ENCODE measurements at regions not wholly inside any gene's neighbourhood (a gene's known extent, or its start where the extent isn't known, plus 50 kb on each side); places are given as distances from the start of the nearest gene placed in this dataset.

DNA sequence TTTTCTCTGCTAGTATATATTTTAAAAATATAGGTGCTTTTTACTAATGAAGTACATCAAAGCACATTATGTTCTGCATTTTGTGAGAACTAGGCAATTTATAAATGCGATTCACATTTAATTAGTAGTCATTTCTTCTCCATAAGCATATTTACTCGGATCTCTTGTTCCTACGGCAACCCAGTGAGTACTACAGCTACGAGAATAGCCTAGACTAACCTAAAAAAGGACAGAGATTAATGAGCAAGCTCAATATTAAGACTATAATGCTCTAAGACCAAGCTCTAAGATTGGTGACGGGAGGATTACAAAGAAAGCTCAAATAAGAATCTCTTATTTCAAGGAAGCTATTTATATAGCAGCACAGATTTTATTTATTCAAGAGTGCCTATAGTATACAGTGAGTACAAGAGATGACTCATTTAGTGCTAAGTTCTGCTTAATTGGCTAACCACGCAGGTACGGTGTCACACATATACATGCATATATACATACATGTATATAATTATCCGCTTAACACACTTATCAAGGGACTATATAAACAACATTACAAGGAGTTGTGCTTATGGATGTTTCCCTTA lies 364.7 kb downstream of the GPD2 start:
- ATAC-seq (ENCODE audit: low read depth) (no peak), DNase-seq (no peak)
- peaks cover 5% of the 10 kb centered on the region for H3K27me3 Mint-ChIP-seq
- no peak overlapping the region for H3K4me3 Mint-ChIP-seq
- no peaks in the 10 kb centered on the region for H3K4me1 Mint-ChIP-seq
- H3K27ac Mint-ChIP-seq = no peak overlapping the region
- H3K9me3 Mint-ChIP-seq = no peaks in the 10 kb centered on the region
- POLR2A ChIA-PET = no interaction called here
- H3K36me3 Mint-ChIP-seq = no peaks in the 10 kb centered on the region

DNA sequence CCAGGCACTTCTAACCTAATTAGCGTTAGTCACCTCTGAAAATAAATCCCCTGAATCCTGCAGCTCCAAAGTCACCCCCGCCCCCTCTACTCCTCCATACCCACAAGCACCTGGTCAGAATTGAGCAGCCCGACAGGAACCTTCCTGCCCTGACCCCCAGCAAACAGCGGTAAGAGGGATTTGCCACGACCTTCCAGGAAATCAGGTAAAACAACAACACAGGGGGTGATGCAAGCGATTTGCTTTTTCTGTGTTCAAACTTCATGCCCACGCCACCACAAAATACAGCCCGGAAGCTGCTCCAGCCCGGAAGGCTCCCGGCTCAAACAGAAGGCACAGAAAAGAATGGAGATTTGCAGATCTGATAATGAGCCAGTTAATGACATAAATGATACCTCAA lies 367.1 kb downstream of the GPD2 start:
- Mint-ChIP-seq H3K27me3 (peaks cover 5% of the 10 kb centered on the region), H3K36me3 (no peaks in the 10 kb centered on the region), H3K9me3 (no peaks in the 10 kb centered on the region), H3K4me3 (no peak overlapping the region), H3K4me1 (no peaks in the 10 kb centered on the region), H3K27ac (no peak overlapping the region)
- DNase-seq (no peak), ATAC-seq (ENCODE audit: low read depth) (no peak)
- POLR2A ChIA-PET = no interaction called here

GRCh38 chr2:156803967-156804366 lies 367.8 kb downstream of the GPD2 start:
- H3K9me3 Mint-ChIP-seq = no peaks in the 10 kb centered on the region
- no peaks in the 10 kb centered on the region for H3K4me1 Mint-ChIP-seq
- POLR2A ChIA-PET = no interaction called here
- no peaks in the 10 kb centered on the region for H3K36me3 Mint-ChIP-seq
- ATAC-seq (ENCODE audit: low read depth) (no peak), DNase-seq (no peak)
- peaks cover 3% of the 10 kb centered on the region for H3K27me3 Mint-ChIP-seq
- H3K27ac Mint-ChIP-seq = no peak overlapping the region
- no peak overlapping the region for H3K4me3 Mint-ChIP-seq

GRCh38 chr2:156810094-156810493 lies 373.9 kb downstream of the GPD2 start:
- Mint-ChIP-seq H3K4me1 (no peaks in the 10 kb centered on the region), H3K27ac (no peak overlapping the region), H3K27me3 (peaks cover 1% of the 10 kb centered on the region), H3K9me3 (no peaks in the 10 kb centered on the region), H3K4me3 (no peak overlapping the region), H3K36me3 (no peaks in the 10 kb centered on the region)
- ATAC-seq (ENCODE audit: low read depth) (no peak), DNase-seq (no peak)
- POLR2A ChIA-PET = no interaction called here

DNA sequence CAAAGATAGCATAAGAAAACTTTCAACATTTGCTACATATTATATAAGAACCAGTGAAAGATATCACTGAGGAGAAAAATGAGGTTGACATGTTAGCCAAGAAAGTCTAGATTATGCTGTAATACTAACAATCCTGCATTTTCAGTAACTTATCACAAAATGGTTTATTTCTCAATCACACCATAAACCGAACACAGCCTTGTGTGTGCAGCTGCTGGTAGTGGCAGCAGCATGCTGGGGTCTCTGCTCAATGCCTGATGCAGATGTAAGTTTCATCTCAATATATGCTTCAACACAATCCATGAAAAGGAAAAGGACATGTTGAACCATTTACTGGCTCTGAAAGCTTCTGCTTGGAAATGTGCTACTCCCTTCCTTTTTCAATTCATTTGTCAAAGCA lies 376.3 kb downstream of the GPD2 start:
- POLR2A ChIA-PET = no interaction called here
- Mint-ChIP-seq H3K4me1 (no peaks in the 10 kb centered on the region), H3K4me3 (no peak overlapping the region), H3K9me3 (no peaks in the 10 kb centered on the region), H3K27me3 (peaks cover 2% of the 10 kb centered on the region), H3K36me3 (no peaks in the 10 kb centered on the region), H3K27ac (no peak overlapping the region)
- no peak for ATAC-seq (ENCODE audit: low read depth)
- DNase-seq = no peak

- Mint-ChIP-seq H3K9me3 (no peaks in the 10 kb centered on the region), H3K27me3 (peaks cover 4% of the 10 kb centered on the region), H3K4me1 (no peaks in the 10 kb centered on the region), H3K4me3 (no peak overlapping the region), H3K36me3 (no peaks in the 10 kb centered on the region), H3K27ac (no peak overlapping the region)
- POLR2A ChIA-PET = no interaction called here
- no peak for ATAC-seq (ENCODE audit: low read depth)
- DNase-seq = no peak
Observed at GRCh38 chr2:156817430-156817829, 381.3 kb downstream of the GPD2 start.

DNA sequence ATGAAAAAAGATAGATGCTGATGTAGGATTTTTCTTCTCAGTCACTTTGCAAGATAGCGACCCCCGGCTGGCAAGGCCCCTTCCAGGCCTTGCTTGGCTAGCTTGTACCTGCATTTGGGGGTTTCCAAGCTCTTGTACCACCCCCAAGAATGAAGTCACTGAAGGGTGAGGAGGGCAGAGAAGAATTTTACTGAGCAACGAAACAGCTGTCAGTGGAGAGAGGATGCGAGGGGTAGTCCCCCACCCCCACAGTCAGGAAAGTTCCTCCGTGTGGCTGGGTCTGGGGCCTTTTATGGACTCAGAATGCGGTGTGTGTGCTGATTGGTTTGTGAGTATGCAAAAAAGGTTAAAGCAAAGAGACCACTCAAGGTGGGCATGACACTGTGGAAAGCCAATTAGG lies 382.0 kb downstream of the GPD2 start:
- no peak overlapping the region for H3K27ac Mint-ChIP-seq
- no peak for DNase-seq
- ATAC-seq (ENCODE audit: low read depth) = no peak
- no peaks in the 10 kb centered on the region for H3K4me1 Mint-ChIP-seq
- H3K27me3 Mint-ChIP-seq = peaks cover 4% of the 10 kb centered on the region
- H3K36me3 Mint-ChIP-seq = no peaks in the 10 kb centered on the region
- no peaks in the 10 kb centered on the region for H3K9me3 Mint-ChIP-seq
- POLR2A ChIA-PET = no interaction called here
- H3K4me3 Mint-ChIP-seq = no peak overlapping the region

DNA sequence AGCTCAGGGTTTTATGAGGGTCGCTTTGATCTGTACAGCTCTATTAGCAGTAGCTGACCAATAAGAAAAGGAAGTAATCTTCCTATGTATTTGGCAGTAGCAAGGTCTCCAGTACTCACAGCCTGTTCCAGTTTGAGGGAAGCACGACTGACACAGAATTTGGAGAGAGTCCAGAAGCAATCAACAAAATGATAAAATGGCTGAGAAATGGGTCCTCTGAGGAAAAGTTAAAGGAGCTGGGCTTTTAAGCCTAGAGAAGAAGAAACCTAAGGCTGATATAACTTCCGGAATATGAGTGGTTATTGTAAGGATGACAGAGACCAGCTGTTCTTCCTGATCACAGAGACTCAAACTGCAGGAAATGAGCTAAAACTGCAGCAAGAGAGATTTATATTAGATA lies 382.8 kb downstream of the GPD2 start:
- Mint-ChIP-seq H3K27me3 (peaks cover 4% of the 10 kb centered on the region), H3K9me3 (no peaks in the 10 kb centered on the region), H3K4me1 (no peaks in the 10 kb centered on the region), H3K4me3 (no peak overlapping the region), H3K27ac (no peak overlapping the region), H3K36me3 (no peaks in the 10 kb centered on the region)
- DNase-seq (no peak), ATAC-seq (ENCODE audit: low read depth) (no peak)
- POLR2A ChIA-PET = no interaction called here

- POLR2A ChIA-PET = no interaction called here
- peaks cover 2% of the 10 kb centered on the region for H3K27me3 Mint-ChIP-seq
- H3K4me3 Mint-ChIP-seq = no peak overlapping the region
Observed at GRCh38 chr2:156826341-156826933, 390.3 kb downstream of the GPD2 start.

DNA sequence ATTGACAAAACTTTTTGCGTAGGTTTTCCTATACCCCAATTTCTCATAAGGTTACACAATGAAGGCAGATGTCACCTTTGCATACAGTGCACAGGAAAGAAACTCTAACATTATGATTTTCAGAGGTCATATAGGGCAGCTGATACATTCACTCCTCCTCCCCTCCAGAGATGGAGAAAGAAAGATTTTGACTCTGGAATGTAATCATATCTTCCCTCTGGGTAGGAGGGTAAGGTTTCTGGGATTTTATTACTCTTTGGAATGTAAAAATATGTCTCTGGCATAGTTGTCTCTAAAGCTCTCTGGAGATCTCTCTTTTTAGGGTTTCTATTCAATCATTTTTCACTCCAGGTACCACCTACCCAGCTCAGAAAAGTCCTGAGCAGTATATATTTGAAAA lies 398.3 kb downstream of the GPD2 start:
- Mint-ChIP-seq H3K27ac (no peak overlapping the region), H3K36me3 (no peaks in the 10 kb centered on the region), H3K4me1 (no peaks in the 10 kb centered on the region), H3K9me3 (no peaks in the 10 kb centered on the region), H3K27me3 (no peaks in the 10 kb centered on the region), H3K4me3 (no peak overlapping the region)
- POLR2A ChIA-PET = no interaction called here
- ATAC-seq (ENCODE audit: low read depth) (no peak), DNase-seq (no peak)

More at GRCh38 chr2:156826341-156826933, 390.3 kb downstream of the GPD2 start:
- Mint-ChIP-seq H3K4me1 (no peaks in the 10 kb centered on the region), H3K9me3 (no peaks in the 10 kb centered on the region), H3K27ac (no peak overlapping the region), H3K36me3 (no peaks in the 10 kb centered on the region)
- DNase-seq (no peak), ATAC-seq (ENCODE audit: low read depth) (no peak)

- Mint-ChIP-seq H3K27me3 (no peaks in the 10 kb centered on the region), H3K9me3 (no peaks in the 10 kb centered on the region), H3K36me3 (no peaks in the 10 kb centered on the region), H3K4me1 (no peaks in the 10 kb centered on the region), H3K27ac (no peak overlapping the region), H3K4me3 (no peak overlapping the region)
- POLR2A ChIA-PET = no interaction called here
- no peak for DNase-seq
- no peak for ATAC-seq (ENCODE audit: low read depth)
Observed at GRCh38 chr2:156837635-156838370, 401.6 kb downstream of the GPD2 start.

DNA sequence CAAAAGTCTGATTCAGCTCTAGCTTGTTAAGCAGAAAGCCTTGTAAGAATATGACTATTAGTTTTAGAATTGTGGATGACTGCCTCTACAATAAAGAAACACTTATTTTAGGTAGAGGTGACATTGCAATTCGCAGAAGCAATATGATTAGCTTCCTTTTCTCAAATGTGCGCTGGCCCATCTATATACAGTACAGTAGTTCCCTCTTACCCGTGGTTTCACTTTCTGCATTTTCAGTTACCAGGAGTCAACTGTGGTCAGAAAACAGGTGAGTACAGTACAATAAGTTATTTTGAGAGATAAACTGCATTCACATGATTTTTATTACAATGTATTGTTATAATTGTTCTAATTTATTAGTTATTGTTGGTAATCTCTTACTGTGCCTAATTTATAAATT lies 405.1 kb downstream of the GPD2 start:
- H3K27ac Mint-ChIP-seq = no peak overlapping the region
- H3K4me3 Mint-ChIP-seq = no peak overlapping the region
- no peak for ATAC-seq (ENCODE audit: low read depth)
- H3K9me3 Mint-ChIP-seq = no peaks in the 10 kb centered on the region
- no peaks in the 10 kb centered on the region for H3K4me1 Mint-ChIP-seq
- POLR2A ChIA-PET = no interaction called here
- DNase-seq = no peak
- H3K27me3 Mint-ChIP-seq = peaks cover 2% of the 10 kb centered on the region
- no peaks in the 10 kb centered on the region for H3K36me3 Mint-ChIP-seq

GRCh38 chr2:156845806-156846558 lies 409.8 kb downstream of the GPD2 start:
- DNase-seq = no peak
- H3K27me3 Mint-ChIP-seq = peaks cover 2% of the 10 kb centered on the region
- no peak overlapping the region for H3K27ac Mint-ChIP-seq
- ATAC-seq (ENCODE audit: low read depth) = no peak
- POLR2A ChIA-PET = no interaction called here
- no peaks in the 10 kb centered on the region for H3K4me1 Mint-ChIP-seq
- H3K9me3 Mint-ChIP-seq = no peaks in the 10 kb centered on the region
- no peaks in the 10 kb centered on the region for H3K36me3 Mint-ChIP-seq
- no peak overlapping the region for H3K4me3 Mint-ChIP-seq

DNA sequence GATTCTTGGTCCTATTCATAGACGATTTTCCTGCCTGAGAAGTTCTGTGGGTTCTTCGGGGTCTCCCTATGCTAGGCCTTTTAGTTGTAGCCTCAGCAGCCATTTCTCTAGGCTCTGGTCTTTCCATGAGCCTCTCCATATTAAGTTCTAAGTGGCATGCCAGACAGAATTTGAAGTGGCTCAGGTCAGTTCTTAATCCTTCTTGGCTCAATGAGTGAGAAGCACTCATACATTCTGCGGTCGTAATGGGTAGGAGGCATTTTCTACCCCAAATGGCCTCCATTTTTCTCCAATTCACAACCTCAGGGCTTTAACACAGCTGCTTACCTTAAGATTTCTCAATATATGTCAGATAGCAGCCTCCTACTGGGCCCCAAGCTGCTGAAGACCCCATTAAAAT lies 405.3 kb upstream of the GALNT5 start:
- H3K9me3 Mint-ChIP-seq = no peaks in the 10 kb centered on the region
- POLR2A ChIA-PET = interaction anchor here (0.6 kb wide), 1 partner anchor 1457 kb away, joined by 4 read pairs; no protein-coding TSS in a partner anchor
- H3K27ac Mint-ChIP-seq = no peak overlapping the region
- H3K4me3 Mint-ChIP-seq = no peak overlapping the region
- no peaks in the 10 kb centered on the region for H3K27me3 Mint-ChIP-seq
- DNase-seq (no peak), ATAC-seq (ENCODE audit: low read depth) (no peak)
- no peaks in the 10 kb centered on the region for H3K4me1 Mint-ChIP-seq
- no peaks in the 10 kb centered on the region for H3K36me3 Mint-ChIP-seq

All from activated naive CD8-positive, alpha-beta T cell treated with anti-CD3 and anti-CD28 coated beads, Interleukin-2, amount 10 ng/mL, durations not matched to agents 7 days and 5 days (primary cell).